Medulla oblongata (tissue), 1 donor: ENCODE measurements at regions not wholly inside any gene's neighbourhood (a gene's known extent, or its start where the extent isn't known, plus 50 kb on each side); places are given as distances from the start of the nearest gene placed in this dataset.
A peak's percentile ranks its signal among the peaks of the same experiment; 100 is the strongest.
"Not testable (repeated sequence)": the region's sequence is repeated elsewhere in the genome, so short reads cannot be mapped to it uniquely, and the experiment has no call there.

Experiments used
- DNase-seq: peaks from one replicate; pipeline ENCODE4 v3.0.0-alpha.2; 2015; ENCODE audit errors: extremely low spot score

GRCh38 chr17:54191261-54191660 lies 368.5 kb downstream of the KIF2B start:
- DNase-seq: no peak

DNA sequence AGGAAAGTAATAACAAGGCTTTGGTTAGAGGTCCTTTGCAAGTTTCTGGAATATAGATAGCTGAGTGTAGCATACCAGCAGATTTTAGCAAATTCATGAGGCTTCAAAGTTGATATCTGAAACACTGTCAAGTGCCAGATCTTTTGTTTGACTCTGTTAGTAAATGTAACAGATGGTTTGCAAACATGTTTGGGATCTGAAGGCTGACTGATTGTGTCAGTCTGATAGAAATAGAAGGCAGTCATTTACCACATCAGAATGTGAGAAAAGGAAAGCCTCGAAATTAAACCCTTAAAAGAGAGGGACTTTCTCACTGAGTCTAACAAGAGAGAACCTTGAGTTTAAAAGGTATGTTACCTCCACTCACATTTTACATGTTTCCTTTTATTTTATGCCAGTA lies 371.5 kb downstream of the KIF2B start:
- DNase-seq: no peak

- no peak for DNase-seq
Measured at GRCh38 chr17:54196751-54197150, 374.0 kb downstream of the KIF2B start.

- not testable (repeated sequence) for DNase-seq
Measured at GRCh38 chr17:54201380-54201779, 378.7 kb downstream of the KIF2B start.

- no peak for DNase-seq
Measured at GRCh38 chr17:54220829-54221228, 398.1 kb downstream of the KIF2B start.

DNA sequence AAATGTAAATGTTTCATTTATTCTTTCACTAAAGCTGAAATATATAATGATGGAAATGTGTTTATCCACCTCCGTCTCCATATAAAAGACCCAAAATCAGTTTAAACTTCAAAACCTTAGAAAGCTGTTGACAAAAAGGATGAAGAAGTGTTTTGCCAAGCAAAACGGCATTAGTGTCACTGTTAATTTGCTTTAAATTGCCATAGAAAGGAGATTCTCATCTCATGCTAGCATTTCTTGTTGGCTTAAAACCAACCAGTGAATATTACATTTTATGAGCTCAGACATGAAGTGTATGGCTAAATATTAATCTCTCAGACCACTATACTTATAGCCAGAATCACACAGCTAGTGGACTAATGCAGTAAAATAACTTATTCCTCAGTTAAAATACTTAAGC lies 398.8 kb downstream of the KIF2B start:
- DNase-seq: no peak

GRCh38 chr17:54235571-54235970 lies 412.8 kb downstream of the KIF2B start:
- no peak for DNase-seq

DNA sequence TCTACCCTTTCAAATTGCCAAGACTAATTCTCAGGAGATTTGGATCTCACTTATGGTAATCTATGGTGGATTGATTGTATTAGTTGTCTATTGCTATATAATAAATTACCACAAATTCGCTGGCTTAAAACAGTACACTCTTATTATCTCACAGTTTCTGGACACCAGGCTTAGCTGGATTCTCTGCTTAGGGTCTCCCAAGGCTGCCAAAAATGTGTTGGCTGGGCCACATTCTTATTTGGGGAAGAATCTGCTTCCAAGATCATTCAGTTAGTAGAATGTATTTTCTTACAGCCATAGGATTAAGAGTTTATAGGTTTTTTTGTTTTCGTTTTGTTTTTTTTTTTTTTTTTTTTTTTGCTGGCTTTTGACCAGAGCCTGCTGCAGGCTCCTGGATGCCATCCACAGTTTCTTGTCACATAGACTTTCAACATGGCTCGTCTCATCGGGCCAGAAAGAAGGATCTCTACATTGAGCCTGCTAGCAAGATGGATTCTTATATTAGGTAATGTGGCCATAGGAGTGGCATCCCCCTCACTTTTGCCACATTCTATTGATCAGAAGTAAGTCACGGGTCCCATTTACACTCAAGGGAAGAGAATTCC lies 415.3 kb downstream of the KIF2B start:
- DNase-seq: no peak

DNA sequence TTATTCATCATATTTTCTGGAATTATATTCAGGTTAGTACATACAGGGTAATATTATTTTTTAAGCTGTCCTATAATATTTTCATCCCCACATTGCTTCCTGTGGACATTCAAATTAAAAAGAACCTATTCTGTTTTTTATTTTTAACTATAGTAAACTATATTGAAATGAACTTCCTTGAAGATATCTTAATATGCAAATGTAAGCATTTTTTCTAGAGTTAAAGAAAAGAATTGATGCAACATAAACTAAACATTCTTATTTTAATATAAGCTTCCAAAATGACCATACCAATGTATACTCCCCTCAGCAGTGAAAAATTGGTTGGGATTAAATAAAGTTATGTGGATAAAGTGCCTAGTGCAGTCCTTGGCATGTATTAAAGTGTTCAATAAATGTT lies 416.6 kb downstream of the KIF2B start:
- no peak for DNase-seq

GRCh38 chr17:54255696-54256095 lies 433.0 kb downstream of the KIF2B start:
- DNase-seq: no peak

GRCh38 chr17:54256401-54256929 lies 433.7 kb downstream of the KIF2B start:
- no peak for DNase-seq

GRCh38 chr17:54257440-54257839 lies 434.7 kb downstream of the KIF2B start:
- no peak for DNase-seq

DNA sequence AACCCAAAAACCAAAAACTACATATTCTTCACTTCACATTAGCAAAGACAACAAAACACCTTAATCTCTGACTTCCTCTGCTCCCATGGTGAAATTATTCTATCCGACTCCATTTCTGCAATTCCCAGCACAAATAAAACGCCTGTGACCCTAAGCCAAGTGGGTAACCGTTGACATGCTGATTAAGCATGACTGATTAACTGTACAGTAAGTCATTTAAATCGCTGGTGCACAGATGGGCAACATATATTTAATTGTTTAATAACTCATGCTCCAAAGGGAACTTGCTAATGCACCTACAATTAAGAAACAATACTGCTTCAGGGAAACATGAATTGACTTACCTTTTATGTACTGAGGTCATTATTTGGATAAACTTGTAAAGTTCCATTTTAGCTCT lies 436.7 kb downstream of the KIF2B start:
- DNase-seq: no peak

DNA sequence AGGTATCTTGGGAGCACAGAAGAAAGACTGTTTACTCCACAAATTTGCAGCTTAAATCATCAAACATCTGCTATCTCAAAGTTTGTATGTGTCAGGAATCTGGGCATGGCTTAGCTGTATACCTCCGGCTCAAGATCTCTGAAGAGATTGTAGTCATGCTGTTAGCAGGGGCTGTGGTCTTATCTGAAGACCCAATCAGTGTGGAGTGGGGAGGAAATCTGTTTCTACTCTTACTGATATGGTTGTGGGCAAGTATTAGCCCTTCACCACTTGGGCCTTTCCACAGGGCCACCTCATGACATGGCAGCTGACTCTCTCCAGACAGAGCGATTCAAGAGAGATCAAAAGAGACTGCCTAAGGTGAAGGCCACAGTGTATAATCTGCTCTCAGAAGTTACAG lies 438.7 kb downstream of the KIF2B start:
- no peak for DNase-seq

DNA sequence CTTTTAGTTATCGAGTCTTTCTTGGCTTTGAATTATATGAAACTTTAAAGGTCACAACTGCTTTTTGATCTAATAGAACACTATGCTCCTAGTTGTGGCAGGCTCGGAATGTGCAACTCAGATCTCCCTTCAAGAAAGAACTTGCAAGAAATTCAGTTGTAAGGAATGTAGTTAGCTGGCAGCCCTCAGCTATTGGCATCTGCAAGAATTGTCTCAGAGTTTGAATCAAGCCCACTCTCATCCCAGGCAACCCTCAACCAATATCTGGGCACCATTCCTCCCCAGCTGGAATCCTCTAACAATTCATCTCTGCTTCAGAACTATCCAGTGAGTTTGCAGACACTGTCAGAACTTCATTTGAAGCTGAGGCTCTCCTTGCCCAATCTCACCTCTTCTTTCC lies 447.2 kb downstream of the KIF2B start:
- DNase-seq: peak; percentile 3

DNA sequence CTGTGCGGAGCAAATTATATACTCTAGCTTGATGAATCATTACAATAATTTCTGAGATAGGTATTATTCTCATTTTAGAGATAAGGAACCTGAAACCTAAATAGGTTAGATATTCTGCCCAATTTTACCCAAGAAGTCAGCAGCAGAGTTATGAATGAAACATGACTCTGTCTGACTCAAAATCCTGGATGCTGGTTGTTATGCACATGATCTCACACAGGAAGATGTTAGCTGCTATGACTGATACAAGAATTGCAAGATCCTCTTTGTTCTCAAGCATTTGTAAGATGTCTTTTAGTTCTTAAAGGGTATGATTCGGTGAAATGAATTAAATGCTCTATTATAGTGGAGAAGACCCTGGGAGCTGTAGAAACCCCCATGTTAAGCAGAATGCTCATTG lies 447.8 kb downstream of the KIF2B start:
- no peak for DNase-seq

DNA sequence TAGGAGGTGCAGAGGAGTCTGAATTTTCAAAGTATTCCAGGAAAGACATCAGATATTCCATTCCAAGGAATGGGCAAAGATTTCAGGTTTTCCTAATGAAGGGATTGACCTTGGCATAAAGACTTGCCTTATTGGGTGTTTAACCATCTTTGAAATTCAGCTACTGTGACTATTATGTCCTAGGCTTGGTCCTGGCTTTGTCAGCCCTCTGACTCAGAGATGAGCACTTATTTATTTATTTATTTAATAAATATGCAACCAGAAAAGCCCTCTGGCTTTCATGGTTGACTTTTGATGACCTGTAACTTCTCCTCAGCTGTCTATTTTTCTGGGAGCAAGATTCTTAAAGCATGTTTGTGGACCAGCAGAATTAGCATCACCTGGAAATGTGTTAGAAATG lies 455.1 kb downstream of the KIF2B start:
- DNase-seq: no peak

GRCh38 chr17:54280741-54281140 lies 458.0 kb downstream of the KIF2B start:
- no peak for DNase-seq

DNA sequence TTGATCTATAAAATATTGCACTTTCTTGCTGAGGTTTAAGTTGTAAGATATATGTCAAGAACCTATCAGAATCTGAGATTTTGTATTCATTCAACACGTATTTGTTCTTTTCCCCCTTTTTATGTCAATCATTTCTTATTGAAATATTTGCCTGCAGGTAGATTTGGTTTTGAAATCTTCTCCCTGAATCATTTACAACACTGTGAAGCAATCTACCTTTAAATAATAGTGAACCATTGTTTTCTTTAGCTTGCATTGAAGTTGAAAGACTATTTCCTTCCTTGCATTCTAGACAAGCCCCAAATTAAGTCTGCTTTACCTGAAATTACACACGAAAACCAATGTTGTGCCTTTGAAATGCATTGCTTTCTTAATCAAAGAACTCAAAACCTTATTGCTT lies 460.2 kb downstream of the KIF2B start:
- DNase-seq: no peak

DNA sequence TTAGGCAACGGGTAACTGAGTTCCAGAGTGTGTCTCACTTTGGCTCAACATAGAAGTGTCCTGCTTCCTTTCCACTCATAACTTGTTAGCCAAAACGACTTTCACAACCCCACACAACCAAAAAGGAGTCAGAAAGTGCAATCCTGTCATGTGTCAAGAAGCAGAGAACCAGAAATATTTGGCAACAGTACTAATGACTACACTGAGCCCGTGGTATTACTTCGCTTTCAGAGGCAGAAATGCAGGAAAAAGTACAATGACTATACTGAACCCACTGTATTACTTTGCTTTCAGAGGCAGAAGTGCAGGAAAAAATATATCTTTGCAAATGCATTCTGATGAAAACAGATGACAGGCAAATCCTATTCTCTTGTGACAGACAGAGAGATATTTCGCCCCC lies 484.6 kb downstream of the KIF2B start:
- DNase-seq: no peak

DNA sequence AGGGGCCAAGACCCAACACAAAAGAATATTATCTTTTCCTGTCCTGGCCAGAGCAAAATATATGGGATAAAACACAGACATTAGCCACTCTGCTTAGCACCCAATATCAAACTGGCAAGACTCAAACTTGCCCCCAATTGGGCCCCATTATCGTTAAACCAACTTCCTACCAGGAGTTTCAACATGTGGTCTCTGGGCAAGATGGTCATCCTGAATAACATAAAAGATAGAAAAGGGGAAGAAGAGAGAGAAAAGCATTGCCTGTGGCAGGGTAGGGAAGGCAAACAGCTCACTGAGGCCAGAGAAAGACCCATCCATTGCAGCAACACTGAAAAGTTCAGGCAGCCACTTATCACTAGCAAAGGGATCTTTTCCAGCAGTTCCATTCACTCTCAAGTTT lies 502.1 kb downstream of the KIF2B start:
- DNase-seq: no peak

- no peak for DNase-seq
Measured at GRCh38 chr17:54339731-54340130, 517.0 kb downstream of the KIF2B start.

GRCh38 chr17:54347495-54347894 lies 524.8 kb downstream of the KIF2B start:
- DNase-seq: no peak

- no peak for DNase-seq
Measured at GRCh38 chr17:54348234-54348633, 525.5 kb downstream of the KIF2B start.
